ENCODE measurements at regions not wholly inside any gene's neighbourhood (a gene's known extent, or its start where the extent isn't known, plus 50 kb on each side); places are given as distances from the start of the nearest gene placed in this dataset.

- no peak for FAIRE-seq
- H3K4me1 ChIP-seq (ENCODE audit: control insufficient read depth in 2 of 3, insufficient read depth in 2 of 3, low read depth in 1 of 3, low read length in 3 of 3), result no peaks in the 10 kb centered on the region
- no peak for TF ChIP-seq CTCF (IDR thresholded peaks at IDR 0.05; ENCODE audit: borderline replicate concordance, extremely low read depth, insufficient read depth)
- peaks cover 0 to 6% (median 0%) of the 10 kb centered on the region in 3 donors for H3K36me3 ChIP-seq (ENCODE audit: control insufficient read depth in 2 of 3, insufficient read depth in 3 of 3, low read length in 3 of 3)
- H3K4me3 ChIP-seq (ENCODE audit: low read length in 3 of 3), result no peak overlapping the region
- intact Hi-C loops (cut with DNase I), result no loop called here
- no peaks in the 10 kb centered on the region for H3K27me3 ChIP-seq (ENCODE audit: control insufficient read depth, insufficient read depth, low read length)
- H3K27ac ChIP-seq (ENCODE audit: low read depth in 2 of 2, low read length in 2 of 2), result no peak overlapping the region
- H3K9ac ChIP-seq (ENCODE audit: low read length in 3 of 3), result no peak overlapping the region
- no peak for DNase-seq
- no peaks in the 10 kb centered on the region for H3K9me3 ChIP-seq (ENCODE audit: control insufficient read depth in 2 of 3, insufficient read depth in 1 of 3, low read length in 3 of 3)
These were observed 134.6 kb downstream of the CYB561 start for GRCh38 chr17:63311416-63311937.

GRCh38 chr17:63314761-63315160, 131.3 kb downstream of the CYB561 start:
- no peak overlapping the region for H3K4me3 ChIP-seq (ENCODE audit: low read length in 3 of 3)
- intact Hi-C loops (cut with DNase I), result no loop called here
- TF ChIP-seq CTCF (IDR thresholded peaks at IDR 0.05; ENCODE audit: borderline replicate concordance, extremely low read depth, insufficient read depth), result no peak
- H3K9ac ChIP-seq (ENCODE audit: low read length in 3 of 3), result no peak overlapping the region
- H3K27me3 ChIP-seq (ENCODE audit: control insufficient read depth, insufficient read depth, low read length), result no peaks in the 10 kb centered on the region
- H3K4me1 ChIP-seq (ENCODE audit: control insufficient read depth in 2 of 3, insufficient read depth in 2 of 3, low read depth in 1 of 3, low read length in 3 of 3), result no peaks in the 10 kb centered on the region
- H3K9me3 ChIP-seq (ENCODE audit: control insufficient read depth in 2 of 3, insufficient read depth in 1 of 3, low read length in 3 of 3), result no peaks in the 10 kb centered on the region
- H3K36me3 ChIP-seq (ENCODE audit: control insufficient read depth in 2 of 3, insufficient read depth in 3 of 3, low read length in 3 of 3), result peaks cover 0 to 6% (median 0%) of the 10 kb centered on the region in 3 donors
- H3K27ac ChIP-seq (ENCODE audit: low read depth in 2 of 2, low read length in 2 of 2), result no peak overlapping the region
- no peak for FAIRE-seq
- DNase-seq, result peak in 1 of 5 donors; percentile 21

- no peaks in the 10 kb centered on the region for H3K27me3 ChIP-seq (ENCODE audit: control insufficient read depth, insufficient read depth, low read length)
- DNase-seq, result no peak
- intact Hi-C loops (cut with DNase I), result no loop called here
- FAIRE-seq, result no peak
- peaks cover 0 to 6% (median 0%) of the 10 kb centered on the region in 3 donors for H3K36me3 ChIP-seq (ENCODE audit: control insufficient read depth in 2 of 3, insufficient read depth in 3 of 3, low read length in 3 of 3)
- H3K27ac ChIP-seq (ENCODE audit: low read depth in 2 of 2, low read length in 2 of 2), result no peak overlapping the region
- H3K9me3 ChIP-seq (ENCODE audit: control insufficient read depth in 2 of 3, insufficient read depth in 1 of 3, low read length in 3 of 3), result no peaks in the 10 kb centered on the region
- no peak for TF ChIP-seq CTCF (IDR thresholded peaks at IDR 0.05; ENCODE audit: borderline replicate concordance, extremely low read depth, insufficient read depth)
- H3K4me1 ChIP-seq (ENCODE audit: control insufficient read depth in 2 of 3, insufficient read depth in 2 of 3, low read depth in 1 of 3, low read length in 3 of 3), result no peaks in the 10 kb centered on the region
- H3K9ac ChIP-seq (ENCODE audit: low read length in 3 of 3), result no peak overlapping the region
- no peak overlapping the region for H3K4me3 ChIP-seq (ENCODE audit: low read length in 3 of 3)
These were observed 130.0 kb downstream of the CYB561 start for GRCh38 chr17:63316100-63316499.

Data from kidney (tissue), 13 donors.